ENCODE measurements at regions not wholly inside any gene's neighbourhood (a gene's known extent, or its start where the extent isn't known, plus 50 kb on each side); places are given as distances from the start of the nearest gene placed in this dataset.
A peak's percentile ranks its signal among the peaks of the same experiment; 100 is the strongest.

DNA sequence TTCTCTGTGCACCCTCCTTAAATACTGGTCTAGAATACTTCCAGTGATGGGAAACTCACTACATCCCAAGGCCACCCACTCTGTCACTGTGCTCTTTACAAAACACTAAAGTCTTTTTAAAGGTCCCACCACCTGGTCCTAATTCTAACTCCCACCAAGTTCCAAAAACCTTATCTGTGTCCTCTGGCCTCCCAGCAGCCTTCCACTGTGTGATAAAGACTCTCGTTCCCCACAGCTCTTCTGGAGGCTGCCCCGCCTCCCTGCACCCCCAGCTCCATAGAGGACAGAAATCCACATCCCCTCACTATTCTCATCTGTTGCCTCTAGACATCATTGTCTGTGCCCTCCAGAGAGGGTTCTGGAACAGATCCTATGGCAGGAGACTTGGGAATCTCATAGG, 276.4 kb downstream of the FAM43A start:
- no peak for DNase-seq (ENCODE audit: low read depth)
- no peak overlapping the region for H3K4me3 ChIP-seq (ENCODE audit: low read depth, low read length)
- TF ChIP-seq, protein P1, sequence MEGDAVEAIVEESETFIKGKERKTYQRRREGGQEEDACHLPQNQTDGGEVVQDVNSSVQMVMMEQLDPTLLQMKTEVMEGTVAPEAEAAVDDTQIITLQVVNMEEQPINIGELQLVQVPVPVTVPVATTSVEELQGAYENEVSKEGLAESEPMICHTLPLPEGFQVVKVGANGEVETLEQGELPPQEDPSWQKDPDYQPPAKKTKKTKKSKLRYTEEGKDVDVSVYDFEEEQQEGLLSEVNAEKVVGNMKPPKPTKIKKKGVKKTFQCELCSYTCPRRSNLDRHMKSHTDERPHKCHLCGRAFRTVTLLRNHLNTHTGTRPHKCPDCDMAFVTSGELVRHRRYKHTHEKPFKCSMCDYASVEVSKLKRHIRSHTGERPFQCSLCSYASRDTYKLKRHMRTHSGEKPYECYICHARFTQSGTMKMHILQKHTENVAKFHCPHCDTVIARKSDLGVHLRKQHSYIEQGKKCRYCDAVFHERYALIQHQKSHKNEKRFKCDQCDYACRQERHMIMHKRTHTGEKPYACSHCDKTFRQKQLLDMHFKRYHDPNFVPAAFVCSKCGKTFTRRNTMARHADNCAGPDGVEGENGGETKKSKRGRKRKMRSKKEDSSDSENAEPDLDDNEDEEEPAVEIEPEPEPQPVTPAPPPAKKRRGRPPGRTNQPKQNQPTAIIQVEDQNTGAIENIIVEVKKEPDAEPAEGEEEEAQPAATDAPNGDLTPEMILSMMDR (IDR thresholded peaks at IDR 0.05; ENCODE audit: insufficient read depth, low read depth, low read length), result no peak

DNA sequence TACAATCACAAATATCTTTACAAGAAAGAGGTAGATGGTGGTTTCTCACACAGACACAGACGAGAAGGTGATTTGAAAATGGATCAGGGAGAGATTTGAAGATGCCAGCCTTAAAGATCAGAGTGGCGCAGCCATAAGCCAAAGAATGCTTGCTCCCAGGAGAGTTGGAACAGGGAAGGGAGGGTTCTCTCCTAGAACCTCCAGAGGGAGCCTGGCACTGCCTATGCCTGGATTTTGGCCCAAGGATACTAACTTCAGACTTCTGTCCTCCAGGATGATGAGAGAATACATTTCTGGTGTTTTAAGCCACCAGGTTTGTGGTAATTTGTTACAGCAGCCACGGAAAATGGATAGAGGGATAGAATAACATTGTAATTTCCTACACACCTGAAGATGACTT, 279.1 kb downstream of the FAM43A start:
- no peak overlapping the region for H3K4me3 ChIP-seq (ENCODE audit: low read depth, low read length)
- TF ChIP-seq, protein P1 (IDR thresholded peaks at IDR 0.05; ENCODE audit: insufficient read depth, low read depth, low read length), result peak; percentile 23
- no peak for DNase-seq (ENCODE audit: low read depth)

DNA sequence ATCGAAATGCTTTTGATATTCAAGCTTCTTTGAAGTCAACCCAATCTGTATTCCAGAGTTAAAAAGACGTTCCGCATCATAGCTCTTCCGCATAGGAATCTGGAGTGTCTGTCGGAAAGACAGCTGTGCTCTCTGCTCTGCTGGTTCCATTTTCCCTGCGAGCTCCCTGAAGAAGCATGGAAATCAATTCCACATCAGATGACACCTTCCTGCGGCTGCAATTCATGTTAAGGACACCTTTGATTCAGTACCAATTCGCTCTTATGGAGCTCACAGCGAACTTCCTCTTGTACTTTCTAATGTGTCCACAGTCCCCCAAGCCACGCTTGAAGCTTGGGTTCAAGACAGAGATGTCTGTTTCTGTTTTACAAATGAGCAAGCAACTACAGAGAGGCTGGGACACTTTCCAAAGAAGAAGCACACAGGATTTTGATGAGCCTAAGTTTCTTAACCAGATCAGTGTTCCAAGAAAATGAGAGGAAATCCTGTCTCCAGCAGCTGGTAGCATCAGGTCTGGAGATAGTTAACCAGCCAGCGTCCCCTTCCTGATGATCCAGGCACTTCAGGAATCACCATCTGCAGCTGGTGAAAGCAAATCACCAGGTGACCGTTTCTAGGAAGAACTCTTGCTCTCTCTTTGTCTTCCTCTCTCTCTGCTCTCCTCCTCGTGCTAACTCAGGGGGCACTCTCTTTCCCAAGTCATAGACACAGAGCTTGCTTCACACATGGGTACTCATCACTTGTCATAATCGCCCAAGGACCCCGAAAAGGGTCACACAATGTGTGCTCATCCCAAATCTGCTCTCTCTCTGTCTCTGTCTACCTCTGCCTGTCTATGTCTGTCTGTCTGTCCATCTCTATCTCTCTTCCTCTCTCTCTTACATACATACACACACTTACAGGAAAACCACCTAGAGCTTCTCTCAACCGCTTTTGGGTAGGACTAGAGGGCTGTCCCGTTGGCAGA, 281.8 kb downstream of the FAM43A start:
- TF ChIP-seq, protein P1 (IDR thresholded peaks at IDR 0.05; ENCODE audit: insufficient read depth, low read depth, low read length), result no peak
- H3K4me3 ChIP-seq (ENCODE audit: low read depth, low read length), result no peak overlapping the region
- DNase-seq (ENCODE audit: low read depth), result no peak

DNA sequence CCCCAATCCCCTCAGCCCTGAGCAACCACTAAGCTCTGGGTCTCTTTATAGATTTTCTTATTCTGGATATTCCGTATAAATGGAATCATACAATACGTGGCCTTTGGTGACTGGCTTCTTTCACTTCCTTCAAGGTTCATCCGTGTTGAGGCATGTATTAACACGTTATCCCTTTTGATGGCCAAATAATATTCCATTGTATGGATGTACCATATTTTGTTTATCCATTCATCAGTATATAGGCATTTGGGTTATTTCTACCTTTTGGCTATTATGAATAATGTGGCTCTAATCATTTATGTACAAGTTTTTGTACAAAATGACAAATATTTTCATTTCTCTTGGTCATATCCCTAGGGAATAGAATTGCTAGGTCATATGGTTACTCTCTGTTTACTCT, 284.4 kb downstream of the FAM43A start:
- H3K4me3 ChIP-seq (ENCODE audit: low read depth, low read length), result no peak overlapping the region
- TF ChIP-seq, protein P1 (IDR thresholded peaks at IDR 0.05; ENCODE audit: insufficient read depth, low read depth, low read length), result no peak
- DNase-seq (ENCODE audit: low read depth), result no peak

DNA sequence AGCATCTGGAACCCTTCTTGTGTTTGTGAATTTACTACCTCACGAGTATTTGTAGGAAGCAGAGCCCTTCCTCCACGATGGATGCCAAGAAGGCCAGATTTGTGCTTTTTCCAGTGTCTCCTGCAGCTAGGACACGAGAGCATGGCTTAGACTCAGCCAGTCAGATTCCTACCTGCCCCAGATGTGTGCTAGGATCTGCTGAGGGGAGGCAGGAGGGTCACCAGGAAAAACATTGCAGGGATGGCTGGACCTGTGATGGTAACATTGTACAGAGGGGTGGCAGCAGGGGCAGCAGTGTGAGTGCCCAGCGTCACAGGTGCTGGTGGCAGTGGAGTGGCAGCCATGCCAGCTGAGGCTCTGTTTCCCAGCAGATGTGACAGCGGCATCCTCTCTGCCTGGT, 285.3 kb downstream of the FAM43A start:
- DNase-seq (ENCODE audit: low read depth), result no peak
- TF ChIP-seq, protein P1 (IDR thresholded peaks at IDR 0.05; ENCODE audit: insufficient read depth, low read depth, low read length), result no peak
- H3K4me3 ChIP-seq (ENCODE audit: low read depth, low read length), result no peak overlapping the region

DNA sequence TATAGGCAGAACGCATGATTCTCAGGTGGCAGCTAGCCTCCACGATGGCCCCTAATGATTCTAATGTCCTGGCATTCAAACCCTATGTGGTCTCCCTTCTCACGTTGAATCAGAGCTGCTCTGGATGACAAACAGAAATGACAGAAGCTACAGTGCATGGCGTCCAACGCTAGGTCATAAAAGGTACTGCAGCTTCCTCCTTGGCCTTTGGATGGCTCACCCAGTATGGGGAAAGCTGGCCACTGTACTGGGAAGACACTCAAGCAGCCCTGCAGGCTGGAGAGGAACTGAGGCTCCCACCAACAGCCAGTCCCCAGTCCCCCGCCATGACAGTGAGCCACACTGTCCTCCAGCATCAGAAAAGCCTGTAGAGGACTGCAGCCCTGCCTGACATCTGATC, 286.3 kb downstream of the FAM43A start:
- TF ChIP-seq, protein P1 (IDR thresholded peaks at IDR 0.05; ENCODE audit: insufficient read depth, low read depth, low read length), result no peak
- DNase-seq (ENCODE audit: low read depth), result no peak
- H3K4me3 ChIP-seq (ENCODE audit: low read depth, low read length), result no peak overlapping the region
